ENCODE measurements at regions not wholly inside any gene's neighbourhood (a gene's known extent, or its start where the extent isn't known, plus 50 kb on each side); places are given as distances from the start of the nearest gene placed in this dataset.

GRCh38 chr1:194167956-194168640, 981.7 kb upstream of the B3GALT2 start:
- DNase-seq: no peak

- DNase-seq: no peak
These were observed 978.3 kb upstream of the B3GALT2 start for GRCh38 chr1:194164755-194165154.

GRCh38 chr1:194161591-194161990, 975.2 kb upstream of the B3GALT2 start:
- DNase-seq: no peak

- no peak for DNase-seq
These were observed 973.5 kb upstream of the B3GALT2 start for GRCh38 chr1:194159941-194160340.

- DNase-seq: no peak
These were observed 969.5 kb upstream of the B3GALT2 start for GRCh38 chr1:194155962-194156361.

- no peak for DNase-seq
These were observed 964.6 kb upstream of the B3GALT2 start for GRCh38 chr1:194151056-194151455.

- no peak for DNase-seq
These were observed 963.8 kb upstream of the B3GALT2 start for GRCh38 chr1:194150242-194150641.

GRCh38 chr1:194133152-194133551, 946.7 kb upstream of the B3GALT2 start:
- no peak for DNase-seq

GRCh38 chr1:194118086-194118485, 931.7 kb upstream of the B3GALT2 start:
- DNase-seq: no peak

GRCh38 chr1:194117582-194117981, 931.2 kb upstream of the B3GALT2 start:
- DNase-seq: no peak

- DNase-seq: no peak
These were observed 927.9 kb upstream of the B3GALT2 start for GRCh38 chr1:194114288-194114687.

GRCh38 chr1:194105381-194105780, 919.0 kb upstream of the B3GALT2 start:
- DNase-seq: no peak

- no peak for DNase-seq
These were observed 917.9 kb upstream of the B3GALT2 start for GRCh38 chr1:194104247-194104844.

GRCh38 chr1:194103516-194104246, 917.3 kb upstream of the B3GALT2 start:
- DNase-seq: no peak

- DNase-seq: no peak
These were observed 916.7 kb upstream of the B3GALT2 start for GRCh38 chr1:194103101-194103500.

- DNase-seq: no peak
These were observed 916.2 kb upstream of the B3GALT2 start for GRCh38 chr1:194102607-194103006.

GRCh38 chr1:194084755-194085154, 898.3 kb upstream of the B3GALT2 start:
- DNase-seq: no peak

GRCh38 chr1:194081444-194081843, 895.0 kb upstream of the B3GALT2 start:
- DNase-seq: no peak

- no peak for DNase-seq
These were observed 894.4 kb upstream of the B3GALT2 start for GRCh38 chr1:194080826-194081225.

- no peak for DNase-seq
These were observed 892.4 kb upstream of the B3GALT2 start for GRCh38 chr1:194078765-194079164.

- DNase-seq: no peak
These were observed 890.2 kb upstream of the B3GALT2 start for GRCh38 chr1:194076646-194077045.

- DNase-seq: no peak
These were observed 887.4 kb upstream of the B3GALT2 start for GRCh38 chr1:194073833-194074232.

- DNase-seq: no peak
These were observed 884.8 kb upstream of the B3GALT2 start for GRCh38 chr1:194071205-194071604.
